HG02943 (cell line): ENCODE measurements at regions not wholly inside any gene's neighbourhood (a gene's known extent, or its start where the extent isn't known, plus 50 kb on each side); places are given as distances from the start of the nearest gene placed in this dataset.

Experiments used
- ATAC-seq: cut with Tn5 transposase; IDR thresholded peaks from one replicate; pipeline ENCODE4 v1.9.1; 2021; ENCODE audit warnings: mild to moderate bottlenecking, low read depth, moderate library complexity; ENCODE audit not compliant: unreplicated experiment

GRCh38 chr12:59260202-59260601 lies 335.6 kb upstream of the SLC16A7 start:
- no peak for ATAC-seq

DNA sequence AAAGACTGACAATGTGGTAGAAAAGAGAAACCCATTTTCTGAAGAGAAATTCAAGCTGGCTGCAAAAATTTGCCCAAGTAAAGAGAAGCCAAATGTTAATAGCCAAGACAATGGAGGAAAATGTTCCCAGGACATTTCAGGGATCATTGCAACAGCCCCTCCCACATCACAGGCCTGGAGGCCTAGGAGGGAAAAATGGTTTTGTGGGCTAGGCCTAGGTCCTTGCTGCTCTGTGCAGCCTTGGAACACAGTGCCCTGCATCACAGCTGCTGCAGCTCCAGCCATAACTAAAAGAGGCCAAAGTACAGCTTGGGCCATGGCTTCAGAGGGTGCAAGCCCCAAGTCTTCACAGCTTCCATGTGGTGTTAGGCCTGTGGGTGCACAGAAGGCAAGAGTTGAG lies 332.4 kb upstream of the LRIG3 start:
- no peak for ATAC-seq

DNA sequence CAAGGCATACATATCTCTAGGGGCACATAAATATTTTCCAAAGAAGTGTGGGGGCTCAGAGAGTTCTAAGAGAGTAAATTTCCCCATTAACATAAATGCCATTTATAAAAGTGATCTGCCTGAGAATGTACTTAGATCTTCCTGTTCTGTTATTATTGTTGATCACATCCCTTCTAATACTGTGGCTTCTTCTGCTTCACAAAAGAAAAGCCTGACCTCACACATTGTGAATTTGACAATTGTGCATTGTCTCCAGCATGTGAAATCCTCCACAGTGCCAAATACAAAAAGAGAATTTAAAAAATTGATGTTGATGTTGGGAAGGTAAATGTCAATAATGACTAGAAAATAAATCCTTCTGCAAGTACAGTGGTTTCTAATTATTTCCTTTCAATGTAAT lies 330.5 kb upstream of the LRIG3 start:
- no peak for ATAC-seq

DNA sequence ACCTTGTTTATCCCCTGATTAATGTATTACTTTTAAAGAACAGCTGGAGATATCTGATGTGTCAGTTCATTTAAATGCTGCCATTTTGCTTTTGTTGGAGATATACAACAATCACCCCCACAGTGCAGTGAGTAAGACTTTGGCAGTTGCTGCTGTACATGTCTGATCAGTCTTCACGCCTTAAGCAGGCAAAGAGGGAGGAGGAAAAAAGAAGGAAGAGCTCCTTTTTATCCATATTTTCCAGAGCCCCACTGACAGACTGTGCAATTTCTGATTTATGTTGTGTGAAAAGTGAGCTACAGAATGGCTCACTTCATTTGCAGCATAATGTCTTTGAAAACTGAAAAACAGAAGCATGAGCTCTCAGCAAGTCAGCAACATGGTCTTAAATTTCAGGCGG lies 319.7 kb upstream of the LRIG3 start:
- no peak for ATAC-seq

- ATAC-seq: no peak
Measured at GRCh38 chr12:59234391-59234790, 314.1 kb upstream of the LRIG3 start.

- ATAC-seq: no peak
Measured at GRCh38 chr12:59230334-59230733, 310.0 kb upstream of the LRIG3 start.

GRCh38 chr12:59219148-59219547 lies 298.8 kb upstream of the LRIG3 start:
- no peak for ATAC-seq

- no peak for ATAC-seq
Measured at GRCh38 chr12:59196989-59197388, 276.7 kb upstream of the LRIG3 start.

DNA sequence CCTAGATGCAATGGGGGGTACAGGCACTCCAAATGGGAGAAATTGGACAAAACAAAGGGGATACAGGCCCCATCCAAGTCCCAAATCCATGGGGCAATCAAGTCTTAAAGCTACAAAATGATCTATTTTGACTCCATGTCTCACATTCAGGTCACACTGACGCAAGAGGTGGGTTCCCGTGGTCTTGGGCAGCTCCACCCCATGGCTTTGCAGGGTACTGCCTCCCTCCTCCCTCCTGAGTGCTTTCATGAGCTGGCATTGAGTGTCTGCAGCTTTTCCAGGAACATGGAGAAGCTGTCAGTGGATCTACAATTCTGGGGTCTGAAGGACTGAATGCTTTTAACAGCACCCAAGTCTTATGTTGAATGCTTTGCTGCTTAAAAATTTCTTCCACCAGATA lies 274.5 kb upstream of the LRIG3 start:
- no peak for ATAC-seq

DNA sequence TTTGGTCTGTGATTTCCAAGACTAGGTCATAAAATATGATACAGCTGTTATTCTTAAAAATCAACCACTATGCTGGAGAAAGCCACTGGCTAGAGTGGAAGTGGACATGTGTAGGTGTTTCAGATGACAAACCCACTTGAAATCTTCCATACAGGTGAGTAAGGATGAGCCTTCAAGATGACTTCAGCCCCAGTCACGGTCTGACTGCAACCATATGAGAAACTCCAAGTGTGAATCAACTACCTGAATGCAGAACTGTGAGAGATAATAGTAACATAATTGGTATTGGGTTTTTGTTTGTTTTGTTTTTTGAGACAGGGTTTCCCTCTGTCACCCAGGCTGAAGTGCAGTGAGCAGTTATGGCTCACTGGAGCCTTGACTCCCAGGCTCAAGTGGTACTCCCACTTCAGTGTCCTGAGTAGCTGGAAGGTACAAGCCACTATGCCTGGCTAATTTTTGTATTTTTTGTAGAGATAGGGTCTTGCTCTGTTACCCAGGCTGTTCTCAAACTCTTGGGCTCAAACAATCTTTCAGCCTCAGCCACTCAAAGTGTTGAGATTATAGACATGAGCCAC lies 273.3 kb upstream of the LRIG3 start:
- ATAC-seq: no peak

DNA sequence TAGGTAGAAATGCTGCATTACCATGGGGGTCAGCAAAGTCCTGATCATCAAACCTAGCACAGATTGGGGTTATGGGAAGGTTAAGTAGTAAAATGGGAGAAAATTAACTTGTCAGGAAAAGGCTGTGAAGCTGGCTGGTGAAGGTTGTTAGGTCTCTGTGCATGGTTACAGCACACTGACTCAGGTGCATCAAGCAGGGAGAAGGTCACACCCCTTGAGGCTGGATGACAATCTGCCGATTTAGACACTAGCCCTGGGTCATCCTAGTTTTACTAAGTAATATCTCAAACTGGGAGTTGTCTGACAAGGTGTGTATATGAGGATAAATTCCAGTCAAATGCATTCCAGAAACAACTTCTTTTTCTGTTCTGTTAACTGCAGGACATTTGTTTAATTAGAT lies 271.1 kb upstream of the LRIG3 start:
- no peak for ATAC-seq

DNA sequence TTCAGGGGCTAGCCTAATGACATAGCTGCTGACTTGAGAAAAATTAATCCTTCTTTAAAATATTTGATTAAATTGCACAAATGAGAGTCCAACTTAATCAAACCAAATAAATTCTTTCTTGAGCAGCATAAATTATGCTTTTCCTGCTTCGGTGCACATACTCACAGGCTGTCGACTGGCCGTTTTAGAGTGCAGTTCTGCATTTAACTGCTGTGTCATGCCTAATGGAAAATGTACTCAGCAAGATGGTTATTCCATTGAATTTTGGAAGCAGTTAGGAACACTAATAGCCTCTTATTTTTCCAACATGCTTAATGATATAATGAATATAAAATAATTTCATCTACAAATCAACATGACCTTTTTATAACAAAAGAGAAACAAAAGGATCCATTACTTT lies 266.1 kb upstream of the LRIG3 start:
- no peak for ATAC-seq

GRCh38 chr12:59185295-59185694 lies 265.0 kb upstream of the LRIG3 start:
- no peak for ATAC-seq

- no peak for ATAC-seq
Measured at GRCh38 chr12:59182658-59183455, 262.6 kb upstream of the LRIG3 start.

DNA sequence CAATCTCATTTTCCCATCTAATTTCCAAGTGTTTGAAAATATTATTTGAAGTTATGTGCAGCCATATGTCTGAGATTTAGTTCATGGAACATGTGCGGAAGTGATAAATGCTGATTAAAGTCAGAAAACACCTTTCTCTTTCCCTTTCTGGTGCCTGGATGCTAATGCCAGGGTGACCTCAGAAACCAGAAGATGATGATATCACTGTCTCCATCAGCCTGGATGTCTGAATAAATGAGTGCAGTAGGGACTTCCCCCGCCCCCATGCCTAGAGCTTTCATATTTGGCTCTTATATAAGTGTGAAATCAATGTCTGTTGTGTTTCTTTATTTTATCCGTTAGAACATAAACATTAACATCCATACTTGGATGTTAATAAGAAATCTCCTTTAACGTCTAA lies 261.9 kb upstream of the LRIG3 start:
- ATAC-seq: no peak

DNA sequence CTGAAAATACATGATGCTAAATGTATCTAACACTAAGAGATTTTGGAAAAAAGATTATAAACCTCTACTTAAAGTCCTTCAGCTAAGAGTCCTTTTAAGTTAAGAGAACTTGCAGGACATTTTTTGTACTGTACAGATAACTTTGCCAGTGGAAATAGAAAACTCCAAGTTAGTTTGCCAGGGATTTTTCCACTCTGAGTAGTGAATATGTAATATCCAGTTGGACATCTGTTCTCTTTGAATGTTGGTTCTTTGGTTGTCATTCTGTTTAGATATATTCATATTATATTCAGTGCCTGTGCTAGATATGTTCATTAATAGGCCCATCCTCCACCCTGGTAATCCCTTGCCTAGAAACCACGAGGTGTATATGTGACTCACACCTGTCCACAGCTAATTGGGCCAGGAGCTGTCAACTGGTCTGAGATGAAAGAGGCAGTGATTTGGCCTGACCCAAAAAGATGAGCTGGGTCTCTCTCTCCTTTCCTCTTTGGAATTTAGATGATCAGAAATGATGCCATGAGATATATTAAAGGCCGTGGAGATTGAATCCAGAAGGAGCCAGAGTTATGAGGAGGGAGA lies 261.0 kb upstream of the LRIG3 start:
- ATAC-seq: no peak

DNA sequence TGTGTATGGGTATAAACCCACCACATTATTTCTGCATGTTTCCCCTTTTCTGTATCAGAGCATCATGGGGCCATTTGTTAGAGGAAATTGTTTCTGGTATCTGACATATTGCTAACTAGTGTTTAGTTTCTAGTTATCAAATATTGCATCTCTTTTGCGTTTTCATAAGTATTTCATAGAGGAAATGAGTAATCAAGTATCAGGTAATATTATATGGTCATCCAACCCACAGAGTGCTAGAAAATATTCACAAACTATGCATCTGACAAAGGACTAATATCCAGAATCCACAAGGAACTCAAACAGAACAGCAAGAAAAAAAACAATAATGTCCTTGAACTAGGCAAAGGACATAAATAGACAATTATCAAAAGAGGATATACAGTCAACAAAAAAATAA lies 258.9 kb upstream of the LRIG3 start:
- ATAC-seq: no peak

GRCh38 chr12:59173695-59174094 lies 253.4 kb upstream of the LRIG3 start:
- no peak for ATAC-seq

DNA sequence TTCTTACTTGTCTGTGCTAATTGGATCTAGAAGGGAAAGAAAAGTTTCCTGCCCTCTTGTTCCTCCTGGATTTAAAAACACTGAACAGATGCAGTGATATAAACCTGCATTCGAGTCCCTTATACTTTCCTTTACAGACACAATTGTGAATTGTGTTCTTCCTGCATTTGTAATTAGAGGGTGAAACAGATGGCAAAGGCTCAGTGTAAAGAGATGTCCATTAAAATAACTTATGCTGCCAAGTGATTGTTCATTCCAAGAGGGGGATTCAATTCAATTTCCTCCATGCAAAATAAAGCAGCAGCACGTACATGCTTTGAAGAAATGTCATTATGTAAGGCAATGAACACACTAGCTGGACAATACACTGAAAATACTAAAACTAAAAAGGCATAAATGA lies 248.3 kb upstream of the LRIG3 start:
- ATAC-seq: no peak

DNA sequence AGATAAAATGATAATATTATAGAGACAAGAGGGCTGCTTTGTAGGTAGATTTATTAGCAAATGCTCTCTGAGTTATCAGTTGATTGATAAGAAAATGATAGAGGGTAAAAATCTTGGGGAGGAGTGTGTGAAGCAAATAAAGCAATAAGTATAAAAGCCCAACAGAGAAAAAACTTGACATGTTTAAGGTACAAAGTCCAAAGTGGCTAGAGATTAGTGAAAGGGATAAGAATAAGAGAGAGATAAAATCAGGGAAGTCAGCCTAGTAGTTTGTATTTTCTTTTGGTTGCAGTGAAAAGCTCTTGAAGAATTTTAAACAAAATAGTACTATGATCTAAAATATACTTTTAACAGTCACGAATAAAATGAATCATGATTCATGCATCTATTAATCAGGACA lies 246.2 kb upstream of the LRIG3 start:
- no peak for ATAC-seq

GRCh38 chr12:59164991-59165718 lies 244.9 kb upstream of the LRIG3 start:
- no peak for ATAC-seq
